ENCODE measurements at regions not wholly inside any gene's neighbourhood (a gene's known extent, or its start where the extent isn't known, plus 50 kb on each side); places are given as distances from the start of the nearest gene placed in this dataset.
"Not testable (repeated sequence)": the region's sequence is repeated elsewhere in the genome, so short reads cannot be mapped to it uniquely, and the experiment has no call there.

DNA sequence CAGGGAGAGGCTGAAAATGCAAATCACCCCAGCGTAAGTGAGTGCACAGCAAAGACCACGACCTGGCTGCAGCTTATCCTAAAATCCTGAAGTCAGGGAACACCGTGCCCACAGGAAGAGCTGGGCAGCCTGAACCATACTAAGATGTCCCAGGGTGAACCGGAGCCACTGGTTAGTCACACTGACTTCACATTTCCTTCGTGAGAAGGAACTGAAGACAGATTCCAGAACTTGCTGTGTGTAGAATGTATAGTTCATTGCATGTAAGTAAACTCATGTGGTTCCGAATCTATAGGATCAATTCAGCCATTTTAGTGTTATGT is 84.6 kb upstream of the NDUFV2 start:
- DNase-seq (ENCODE audit: low spot score) = no peak

DNA sequence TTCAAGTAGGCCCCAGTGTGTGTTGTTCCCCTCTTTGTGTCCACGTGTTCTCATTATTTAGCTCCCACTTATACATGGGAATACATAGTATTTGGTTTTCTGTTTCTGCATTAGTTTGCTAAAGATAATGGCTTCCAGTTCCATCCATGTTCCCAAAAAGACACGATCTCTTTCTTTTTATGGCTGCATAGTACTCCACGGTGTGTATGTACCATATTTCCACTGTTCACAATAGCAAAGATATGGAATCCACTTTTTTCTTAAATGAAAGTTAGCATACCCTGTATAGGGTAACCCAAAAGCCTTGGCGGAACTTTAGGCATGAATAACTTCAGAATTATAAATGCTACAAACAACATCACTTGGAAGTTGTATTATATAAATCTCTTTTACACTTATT is 83.4 kb upstream of the NDUFV2 start:
- DNase-seq (ENCODE audit: low spot score) = no peak

DNA sequence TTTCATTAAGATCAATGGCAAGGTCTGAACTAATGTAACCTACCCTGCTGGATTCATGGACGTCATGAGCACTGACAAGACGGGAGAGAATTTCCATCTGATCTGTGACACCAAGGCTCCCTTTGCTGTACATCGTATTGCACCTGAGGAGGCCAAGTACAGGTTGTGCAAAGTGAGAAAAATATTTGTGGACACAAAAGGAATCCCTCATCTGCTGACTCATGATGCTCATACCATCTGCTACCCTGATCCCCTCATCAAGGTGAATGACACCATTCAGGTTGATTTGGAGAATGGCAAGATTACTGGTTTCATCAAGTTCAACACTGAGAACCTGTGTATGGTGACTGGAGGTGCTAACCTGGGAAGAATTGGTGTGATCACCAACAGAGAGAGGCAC is 82.3 kb upstream of the NDUFV2 start:
- DNase-seq (ENCODE audit: low spot score) = no peak

DNA sequence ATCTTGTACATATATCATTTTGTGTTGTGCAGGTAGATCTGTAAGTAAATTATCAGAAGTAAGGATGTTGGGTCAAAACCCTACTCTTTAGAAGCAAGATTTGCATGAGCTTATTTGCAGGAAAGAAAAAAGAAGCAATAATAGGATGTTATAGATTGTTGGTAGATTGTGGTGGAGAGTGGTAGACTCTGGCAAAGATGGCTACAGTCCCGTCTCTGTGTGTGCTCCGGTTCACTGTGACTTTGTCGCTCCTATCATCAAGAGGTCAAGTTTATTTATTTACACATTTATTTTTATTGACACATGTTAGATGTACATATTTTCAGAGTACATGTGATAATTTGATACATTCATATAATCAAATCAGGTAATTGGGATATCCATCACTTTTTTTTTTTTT is 81.0 kb upstream of the NDUFV2 start:
- DNase-seq (ENCODE audit: low spot score) = no peak

DNA sequence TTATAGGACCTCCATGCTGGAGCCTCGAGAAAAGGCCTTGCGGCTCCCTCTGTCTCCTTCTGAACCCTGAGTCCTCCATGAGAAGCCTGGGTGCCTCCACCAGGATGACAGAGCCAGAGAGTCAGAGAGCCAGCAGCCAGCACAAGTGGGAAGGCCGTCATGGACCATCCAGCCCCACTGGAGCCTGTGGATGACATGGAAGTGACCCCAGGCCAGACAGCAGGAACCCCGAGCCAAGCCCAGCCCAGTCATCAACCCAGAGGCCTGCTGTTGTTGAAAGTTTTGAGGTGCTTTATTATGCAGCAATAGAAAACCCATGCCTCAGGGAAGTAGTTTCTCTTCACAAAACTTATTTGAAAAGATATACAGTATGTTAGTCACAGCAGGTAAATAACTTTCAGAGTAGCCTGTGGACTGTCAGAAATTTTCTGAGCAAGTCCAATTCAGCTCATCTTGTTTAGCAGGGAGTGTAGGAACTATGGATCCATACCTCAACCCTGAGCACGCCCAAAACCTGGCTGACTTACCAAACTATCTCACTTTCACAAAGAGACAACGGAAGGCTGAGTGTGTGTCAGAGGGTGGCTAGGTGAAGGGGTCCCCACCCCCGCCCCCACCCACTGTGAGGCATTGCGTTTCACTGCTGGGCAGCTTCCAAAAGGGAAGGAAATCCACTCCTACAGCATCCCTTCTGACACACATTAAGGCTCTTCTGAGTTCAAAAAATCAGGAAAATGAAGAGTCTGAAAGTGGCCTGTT is 79.9 kb upstream of the NDUFV2 start:
- DNase-seq (ENCODE audit: low spot score) = no peak

DNA sequence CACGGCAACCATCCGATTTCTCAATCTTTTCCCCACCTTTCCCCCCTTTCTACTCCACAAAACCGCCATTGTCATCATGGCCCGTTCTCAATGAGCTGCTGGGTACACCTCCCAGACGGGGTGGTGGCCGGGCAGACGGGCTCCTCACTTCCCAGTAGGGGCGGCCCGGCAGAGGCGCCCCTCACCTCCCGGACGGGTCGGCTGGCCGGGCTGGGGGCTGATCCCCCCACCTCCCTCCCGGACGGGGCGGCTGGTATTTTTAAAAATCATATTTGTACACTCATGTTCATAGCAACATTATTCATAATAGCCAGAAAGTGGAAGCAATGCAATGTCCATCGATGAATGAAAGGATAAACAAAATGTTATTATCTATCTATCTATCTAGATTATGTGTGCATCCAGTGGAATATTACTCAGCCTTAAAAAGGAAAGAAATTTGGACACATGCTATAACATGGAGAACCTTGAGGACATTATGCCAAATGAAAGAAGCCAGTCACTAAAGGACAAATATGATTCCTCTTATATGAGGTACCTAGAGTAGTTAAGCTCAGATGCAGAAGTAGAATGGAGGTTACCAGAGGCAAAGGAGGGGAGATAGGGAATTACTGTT is 78.4 kb upstream of the NDUFV2 start:
- DNase-seq (ENCODE audit: low spot score) = not testable (repeated sequence)

DNA sequence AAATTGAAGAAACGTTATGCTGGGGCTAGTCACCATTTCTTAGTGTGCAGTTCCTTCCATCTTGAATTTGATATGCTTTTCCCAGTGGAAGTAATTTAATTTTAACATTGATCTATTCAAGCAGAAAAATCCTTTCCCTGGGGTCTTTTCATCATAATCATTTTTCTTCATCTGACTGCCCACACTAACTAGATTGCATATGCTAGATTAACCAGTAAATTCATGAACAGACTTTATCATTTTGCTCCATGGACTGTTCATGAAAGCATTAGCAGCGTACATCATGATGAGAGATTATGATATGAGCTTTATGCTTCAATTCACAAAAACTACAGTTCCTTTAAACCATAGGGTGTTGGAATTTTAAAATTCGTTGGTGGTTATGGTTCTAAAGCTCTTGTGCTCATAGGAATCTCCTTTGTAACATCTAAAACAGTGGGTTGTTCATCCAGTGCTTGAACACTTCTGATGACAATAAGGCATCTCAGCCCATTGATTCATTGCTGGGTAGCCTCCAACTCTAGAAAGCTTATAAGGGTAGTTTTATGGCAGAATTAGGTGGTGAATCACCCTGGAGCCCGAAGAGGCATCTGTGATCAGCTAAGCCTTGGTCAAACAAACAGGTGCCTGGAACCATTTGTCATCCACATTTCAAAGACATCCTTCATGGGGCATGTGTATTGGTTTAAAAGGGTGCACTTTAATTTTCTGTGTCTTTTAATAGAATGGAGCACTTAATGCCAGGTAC is 77.2 kb upstream of the NDUFV2 start:
- no peak for DNase-seq (ENCODE audit: low spot score)

DNA sequence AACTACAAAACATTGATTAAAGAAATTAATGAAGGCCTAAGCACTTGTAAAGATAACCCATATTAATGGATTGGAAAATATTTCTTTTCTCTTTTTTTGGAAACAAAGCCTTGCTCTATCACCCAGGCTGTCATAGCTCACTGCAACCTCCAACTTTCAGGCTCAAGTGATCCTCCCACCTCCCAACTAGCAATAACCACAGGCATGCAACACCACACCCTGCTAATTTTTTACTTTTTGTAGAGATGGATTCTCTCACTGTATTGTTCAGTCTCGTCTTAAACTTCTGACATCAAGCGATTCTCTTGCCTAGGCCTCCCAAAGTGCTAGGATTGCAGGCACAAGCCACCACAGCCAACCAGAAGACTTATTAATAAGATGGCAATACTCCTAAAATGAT is 73.4 kb upstream of the NDUFV2 start:
- DNase-seq (ENCODE audit: low spot score) = no peak

DNA sequence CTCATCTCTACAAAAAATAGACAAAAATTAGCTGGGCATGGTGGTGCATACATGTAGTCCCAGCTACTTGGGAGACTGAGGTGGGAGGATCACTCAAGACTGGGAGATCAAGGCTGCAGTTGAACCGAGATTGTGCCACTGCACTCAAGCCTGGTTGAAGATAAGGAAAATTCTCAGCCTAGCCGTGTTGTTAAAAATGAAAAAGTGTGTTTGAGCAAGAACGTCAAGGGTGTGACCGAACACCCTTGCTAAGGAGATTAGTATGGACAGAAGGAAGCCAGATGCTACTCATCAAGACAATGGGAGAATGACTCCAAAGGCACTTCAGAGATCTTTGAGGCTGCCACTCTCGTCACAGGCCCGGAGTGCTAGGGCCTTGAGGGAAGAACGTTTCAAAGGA is 70.0 kb upstream of the NDUFV2 start:
- DNase-seq (ENCODE audit: low spot score) = no peak

DNA sequence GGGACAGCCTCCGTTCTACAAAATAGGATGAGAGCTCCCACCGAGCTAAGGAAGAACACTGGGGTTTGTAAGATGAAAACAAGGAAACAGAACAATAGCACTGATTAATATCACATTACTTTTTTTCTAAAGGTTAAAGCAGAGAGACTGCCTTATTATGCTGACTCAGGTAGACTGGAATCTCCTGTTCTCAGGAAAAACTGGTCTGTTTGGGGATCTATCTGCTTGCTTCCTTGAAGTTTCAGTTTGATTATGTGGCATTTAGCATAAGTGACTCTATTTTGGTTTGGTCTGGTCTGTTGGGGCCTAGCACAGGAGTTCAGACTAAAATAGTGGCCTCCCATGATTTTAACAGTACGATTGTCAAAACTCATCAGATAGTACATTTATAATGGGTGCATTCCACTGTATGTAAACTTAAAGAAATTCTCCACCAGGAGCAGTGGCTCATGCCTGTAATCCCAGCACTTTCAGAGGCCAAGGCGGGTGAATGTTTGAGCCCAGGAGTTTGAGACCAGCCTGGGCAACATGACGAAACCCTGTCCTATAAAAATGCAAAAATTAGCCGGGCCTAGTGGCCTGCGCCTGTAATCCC is 64.1 kb upstream of the NDUFV2 start:
- no peak for DNase-seq (ENCODE audit: low spot score)

DNA sequence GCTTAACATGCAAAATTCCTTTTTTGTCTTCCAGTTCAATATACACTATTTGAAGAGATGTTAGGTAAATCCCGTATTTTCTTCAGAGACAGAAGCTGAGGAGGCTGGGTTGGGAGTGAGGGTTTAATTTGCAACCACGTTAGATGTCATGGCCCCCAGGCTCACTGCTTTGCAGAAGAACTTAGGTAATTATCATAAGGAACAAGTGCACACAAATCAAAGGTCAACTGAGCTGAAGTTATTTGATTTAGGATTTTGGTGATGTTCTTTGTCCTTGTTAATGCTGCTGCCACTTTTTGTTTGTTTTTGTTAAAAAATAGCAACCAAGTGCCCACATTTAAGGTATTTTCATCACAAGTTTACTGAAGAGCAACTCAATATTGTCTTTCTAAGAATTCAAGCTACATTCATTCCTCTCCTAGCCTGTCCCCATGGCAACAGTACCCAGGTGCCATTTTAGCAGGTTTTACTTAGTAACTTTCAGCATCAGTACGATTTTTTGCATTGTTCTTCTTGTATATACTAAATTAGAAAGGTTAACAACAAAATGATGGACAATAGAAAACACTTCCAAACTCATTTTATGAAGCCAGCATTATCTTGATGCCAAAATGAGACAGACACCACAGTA is 62.9 kb upstream of the NDUFV2 start:
- no peak for DNase-seq (ENCODE audit: low spot score)

DNA sequence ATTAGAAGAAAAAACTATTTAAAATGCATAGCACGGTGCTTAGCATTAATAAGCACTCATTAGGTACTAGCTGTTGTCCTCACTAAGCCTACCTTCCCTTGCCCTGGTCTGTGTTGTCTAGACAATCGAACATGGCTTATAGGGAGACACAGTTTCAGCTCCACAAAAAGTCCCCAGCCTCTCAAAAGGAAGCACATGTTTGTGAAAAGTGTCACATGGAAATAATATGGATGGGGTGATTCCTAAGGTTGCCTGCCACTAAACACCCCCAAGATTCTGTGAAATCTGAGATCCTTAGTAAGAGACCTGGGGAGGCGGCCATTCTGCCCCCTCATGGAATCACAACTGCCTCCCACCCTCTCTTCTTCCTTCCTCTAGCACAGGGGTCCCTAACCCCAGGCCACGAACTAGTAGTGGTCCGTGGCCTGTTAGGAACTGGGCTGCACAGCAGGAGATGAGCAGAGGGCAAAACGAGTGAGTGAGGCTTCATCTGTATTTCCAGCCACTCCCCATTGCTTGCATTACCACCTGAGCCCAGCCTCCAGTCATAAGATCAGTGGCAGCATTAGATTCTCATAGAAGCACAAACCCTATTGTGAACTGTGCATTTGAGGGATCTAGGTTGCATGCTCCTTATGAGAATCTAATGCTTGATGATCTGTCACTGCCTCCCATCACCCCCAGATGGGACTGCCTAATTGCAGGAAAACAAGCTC is 59.6 kb upstream of the NDUFV2 start:
- DNase-seq (ENCODE audit: low spot score) = no peak

DNA sequence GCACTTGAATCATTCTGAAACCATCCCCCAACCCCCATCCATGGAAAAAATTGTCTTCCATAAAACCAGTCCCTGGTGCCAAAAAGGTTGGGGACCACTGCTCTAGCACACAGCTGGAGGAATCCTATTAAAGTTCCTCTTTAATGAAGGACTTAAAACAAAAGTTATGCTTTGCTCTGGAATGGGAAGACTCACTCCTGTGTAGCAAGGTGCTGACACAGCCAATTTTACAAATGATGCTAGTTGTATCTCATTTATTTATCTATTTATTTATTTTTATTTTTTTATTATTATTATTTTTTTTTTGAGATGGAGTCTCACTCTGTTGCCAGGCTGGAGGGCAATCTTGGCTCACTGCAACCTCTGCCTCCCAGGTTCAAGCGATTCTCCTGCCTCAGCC is 58.9 kb upstream of the NDUFV2 start:
- DNase-seq (ENCODE audit: low spot score) = no peak

DNA sequence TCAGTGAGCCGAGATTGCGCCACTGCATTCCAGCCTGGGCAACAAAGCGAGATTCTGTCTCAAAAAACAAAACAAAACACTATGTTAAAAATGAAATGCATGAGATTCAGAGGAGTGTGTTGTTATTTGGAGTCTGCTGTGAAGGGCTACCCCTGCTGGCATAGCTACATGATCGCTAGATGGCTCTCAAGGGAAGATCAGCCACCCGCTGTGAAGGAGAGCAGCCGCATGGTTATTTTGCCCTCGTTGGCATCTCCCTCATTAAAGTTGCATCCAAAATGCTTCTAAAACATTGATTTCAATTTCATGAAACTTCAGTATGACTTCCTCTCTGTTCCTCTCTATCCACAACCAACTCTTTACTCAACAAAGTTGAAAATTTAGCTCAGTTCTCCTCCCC is 54.8 kb upstream of the NDUFV2 start:
- no peak for DNase-seq (ENCODE audit: low spot score)

DNA sequence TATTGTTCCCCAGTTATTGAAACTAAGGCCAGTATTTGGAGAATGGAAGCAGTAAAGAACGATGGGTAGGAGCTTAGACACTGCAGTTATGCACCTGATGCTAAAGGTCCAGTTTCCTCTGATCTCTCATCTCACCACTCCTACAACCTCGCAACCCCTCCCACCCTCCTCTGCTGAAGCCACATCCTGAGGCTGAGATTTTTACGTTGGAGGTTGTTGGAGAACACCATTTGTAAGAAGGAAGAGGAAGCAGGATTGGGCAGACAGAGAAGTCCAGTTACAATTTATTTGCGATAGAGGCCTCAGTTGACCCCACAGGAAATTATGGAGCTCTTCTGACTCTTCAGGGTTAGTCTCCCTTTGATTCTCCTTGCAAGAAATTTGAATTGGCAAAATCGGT is 54.3 kb upstream of the NDUFV2 start:
- no peak for DNase-seq (ENCODE audit: low spot score)

DNA sequence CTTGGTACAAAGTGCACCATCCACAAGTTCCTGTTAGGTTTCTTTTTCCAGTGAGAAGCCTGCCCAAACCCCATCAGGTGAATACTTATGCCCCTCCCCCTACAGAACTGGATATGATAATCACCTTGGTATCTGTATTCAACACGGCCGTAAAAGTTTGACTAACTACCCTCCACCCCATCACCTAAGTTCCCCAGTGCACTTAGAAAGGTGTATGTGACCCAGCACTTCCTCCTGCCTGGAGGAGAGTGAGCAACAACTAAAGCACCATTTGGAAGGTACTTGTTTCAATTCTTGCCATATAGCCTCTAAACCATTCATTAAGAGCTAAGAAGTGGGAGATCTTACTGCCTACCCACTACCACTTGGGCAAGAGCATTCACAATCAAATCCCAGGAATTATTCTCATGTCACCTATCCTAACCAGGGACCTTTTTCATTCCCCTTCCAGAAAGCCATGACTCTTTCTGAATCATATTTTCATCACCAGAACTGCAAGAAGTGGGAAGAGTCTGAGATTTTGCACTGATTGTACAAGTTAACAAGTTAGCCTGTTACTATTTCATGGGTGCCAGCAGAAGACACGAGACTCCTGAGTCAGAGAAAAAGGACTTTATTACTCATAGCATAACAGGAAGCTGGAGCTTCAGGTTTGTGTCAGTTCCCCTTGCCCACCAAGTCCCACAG is 53.5 kb upstream of the NDUFV2 start:
- no peak for DNase-seq (ENCODE audit: low spot score)

DNA sequence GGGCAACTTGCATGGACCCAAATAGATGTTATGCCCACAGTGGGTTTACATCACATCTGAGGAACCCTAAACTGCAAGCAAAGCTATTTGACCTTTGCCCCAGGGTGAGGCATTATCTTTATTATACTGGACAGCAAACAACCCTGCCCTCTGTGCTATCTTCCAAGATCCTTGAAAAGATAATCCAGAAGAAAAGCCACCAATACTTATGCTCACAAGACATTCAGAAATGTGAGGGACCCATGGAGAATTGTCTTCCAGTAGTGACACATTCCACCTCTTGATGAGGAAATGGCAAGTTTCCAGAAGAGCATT is 53.0 kb upstream of the NDUFV2 start:
- no peak for DNase-seq (ENCODE audit: low spot score)

DNA sequence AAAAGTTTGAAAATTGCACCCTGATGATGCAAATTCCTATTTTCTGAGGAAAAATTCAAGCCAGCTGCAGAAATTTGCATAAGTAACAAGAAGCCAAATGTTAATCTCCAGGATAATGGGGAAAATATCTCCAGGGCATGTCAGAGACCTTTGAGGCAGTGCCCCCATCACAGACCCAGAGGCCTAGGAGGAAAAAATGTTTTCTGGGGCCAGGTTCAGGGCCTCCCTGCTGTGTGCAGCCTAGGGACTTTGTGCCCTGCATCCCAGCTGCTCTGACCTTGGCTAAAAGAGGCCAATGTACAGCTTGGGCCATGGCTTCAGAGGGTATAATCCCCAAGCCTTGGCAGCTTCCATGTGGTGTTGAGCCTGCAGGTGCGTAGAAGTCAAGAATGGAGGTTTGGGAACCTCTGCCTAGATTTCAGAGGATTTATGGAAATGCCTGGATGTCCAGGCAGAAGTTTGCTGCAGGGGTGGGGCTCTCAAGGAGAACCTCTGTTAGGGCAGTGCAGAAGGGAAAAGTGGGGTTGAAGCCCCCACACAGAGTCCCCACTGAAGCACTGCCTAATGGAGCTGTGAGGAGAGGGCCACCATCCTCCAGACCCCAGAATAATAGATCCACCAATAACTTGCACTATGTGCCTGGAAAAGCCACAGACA is 51.7 kb upstream of the NDUFV2 start:
- not testable (repeated sequence) for DNase-seq (ENCODE audit: low spot score)

Measured in ecto neural progenitor cell (in vitro differentiated cells).